HG02678 (cell line): ENCODE measurements at regions not wholly inside any gene's neighbourhood (a gene's known extent, or its start where the extent isn't known, plus 50 kb on each side); places are given as distances from the start of the nearest gene placed in this dataset.
"Not testable (repeated sequence)": the region's sequence is repeated elsewhere in the genome, so short reads cannot be mapped to it uniquely, and the experiment has no call there.

Experiments used
- ATAC-seq: cut with Tn5 transposase; IDR thresholded peaks from one replicate; pipeline ENCODE4 v1.9.1; 2021; ENCODE audit warnings: mild to moderate bottlenecking, moderate library complexity; ENCODE audit not compliant: unreplicated experiment

GRCh38 chr7:68707159-68707558 lies 891.1 kb upstream of the AUTS2 start:
- ATAC-seq = no peak

DNA sequence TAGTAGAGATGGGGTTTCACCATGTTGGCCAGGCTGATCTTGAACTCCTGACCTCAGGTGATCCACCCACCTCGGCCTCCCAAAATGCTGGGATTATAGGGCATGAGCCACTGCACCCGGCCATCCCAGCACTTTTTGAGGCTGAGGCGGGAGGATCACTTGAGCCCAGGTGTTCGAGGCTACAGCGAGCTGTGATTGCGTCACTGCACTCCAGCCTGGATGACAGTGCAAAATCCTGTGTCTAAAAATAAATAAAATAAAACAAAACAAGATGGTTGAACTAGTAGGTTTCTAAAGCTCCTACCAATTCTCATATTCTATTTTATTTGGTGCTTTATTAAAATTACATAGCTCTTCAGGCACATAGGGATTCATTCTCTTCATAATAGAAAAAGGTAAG lies 890.3 kb upstream of the AUTS2 start:
- no peak for ATAC-seq

DNA sequence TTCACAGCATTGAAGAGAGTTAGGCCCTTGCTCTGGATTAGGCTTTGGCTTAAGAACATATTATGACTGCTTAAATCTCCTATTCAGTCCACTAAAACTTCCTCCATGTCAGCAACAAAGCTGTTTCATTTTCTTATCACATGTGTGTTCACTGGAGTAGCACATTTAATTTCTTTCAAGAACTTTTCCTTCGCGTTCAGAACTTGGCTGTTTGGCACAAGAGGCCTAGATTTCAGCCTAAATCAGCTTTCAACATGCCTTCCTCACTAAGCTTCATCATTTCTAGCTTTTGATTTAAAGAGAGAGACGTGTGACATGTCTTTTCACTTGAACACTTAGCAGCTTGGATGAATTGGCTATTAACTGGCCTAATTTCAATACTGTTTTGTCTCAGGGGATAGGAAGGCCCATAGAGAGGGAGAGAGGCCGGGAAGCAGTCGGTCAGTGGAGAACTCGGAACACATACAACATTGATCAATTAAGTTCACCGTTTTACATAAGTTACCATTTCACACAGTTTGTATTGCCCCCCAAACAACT lies 885.2 kb upstream of the AUTS2 start:
- no peak for ATAC-seq

GRCh38 chr7:68714135-68714534 lies 884.1 kb upstream of the AUTS2 start:
- ATAC-seq = not testable (repeated sequence)

- no peak for ATAC-seq
Measured at GRCh38 chr7:68715907-68716306, 882.4 kb upstream of the AUTS2 start.

GRCh38 chr7:68717176-68717575 lies 881.1 kb upstream of the AUTS2 start:
- ATAC-seq = no peak

- no peak for ATAC-seq
Measured at GRCh38 chr7:68718097-68718551, 880.2 kb upstream of the AUTS2 start.

DNA sequence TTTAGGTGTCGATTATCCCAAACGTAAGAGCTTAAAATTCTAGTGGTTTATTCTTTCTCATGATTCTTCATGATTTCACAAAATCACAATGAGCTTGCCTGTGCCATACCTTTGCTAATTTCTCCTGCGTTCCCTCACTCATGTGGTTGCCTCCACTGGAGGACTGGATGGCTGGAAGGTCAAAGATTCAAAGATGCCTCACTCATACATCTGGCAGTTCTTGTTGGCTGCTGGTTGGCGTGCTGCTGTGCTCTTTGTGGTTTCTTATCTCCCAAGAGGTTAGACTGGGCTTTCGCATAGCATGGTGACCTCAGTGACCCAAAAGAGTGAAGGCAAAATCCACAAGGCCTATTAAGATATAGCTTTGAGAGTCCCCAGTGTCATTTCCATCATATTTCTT lies 877.6 kb upstream of the AUTS2 start:
- no peak for ATAC-seq

DNA sequence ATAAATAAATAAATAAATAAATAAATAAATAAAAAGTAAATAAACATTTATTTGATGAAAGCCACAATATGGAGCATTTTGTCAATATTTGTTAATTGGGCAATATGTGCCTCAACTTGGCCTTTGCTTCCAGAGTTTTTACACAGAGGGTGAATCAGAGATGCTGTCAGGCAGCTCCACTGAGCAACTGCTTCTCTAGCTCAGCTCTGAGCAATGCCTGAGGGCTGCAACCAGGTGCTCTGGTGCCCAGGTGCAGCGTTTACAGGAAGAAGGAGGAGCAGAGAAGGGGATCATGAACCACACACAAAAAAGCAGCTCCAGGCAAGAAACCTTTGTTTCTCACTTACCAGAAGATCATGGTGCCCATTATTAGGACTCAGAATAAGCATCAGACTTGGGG lies 876.2 kb upstream of the AUTS2 start:
- ATAC-seq = no peak

- ATAC-seq = no peak
Measured at GRCh38 chr7:68724965-68725364, 873.3 kb upstream of the AUTS2 start.

- no peak for ATAC-seq
Measured at GRCh38 chr7:68725843-68726785, 872.2 kb upstream of the AUTS2 start.

GRCh38 chr7:68728720-68729119 lies 869.6 kb upstream of the AUTS2 start:
- not testable (repeated sequence) for ATAC-seq

GRCh38 chr7:68729371-68729770 lies 868.9 kb upstream of the AUTS2 start:
- no peak for ATAC-seq

- ATAC-seq = no peak
Measured at GRCh38 chr7:68730194-68730593, 868.1 kb upstream of the AUTS2 start.

DNA sequence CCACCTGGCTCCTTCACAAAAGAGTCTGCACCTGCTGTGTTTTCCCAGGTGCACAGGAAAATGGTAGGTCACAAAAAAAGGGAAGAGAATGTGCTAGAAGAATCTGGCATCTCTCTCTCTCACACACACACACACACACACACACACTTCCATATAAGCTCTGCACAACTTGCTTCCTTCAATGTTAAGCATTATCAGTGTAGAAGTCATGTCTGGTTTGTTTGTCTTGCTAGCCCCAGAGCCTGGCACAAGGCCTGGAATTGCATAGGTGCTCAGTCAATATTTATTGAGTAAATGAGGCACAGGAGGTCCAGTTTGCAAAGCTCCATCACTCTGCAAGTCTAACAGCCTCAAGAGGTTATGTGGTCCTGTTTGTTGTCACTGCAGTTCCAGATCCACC lies 867.3 kb upstream of the AUTS2 start:
- ATAC-seq = no peak

- ATAC-seq = no peak
Measured at GRCh38 chr7:68733219-68734153, 864.8 kb upstream of the AUTS2 start.

GRCh38 chr7:68734431-68734830 lies 863.8 kb upstream of the AUTS2 start:
- no peak for ATAC-seq

DNA sequence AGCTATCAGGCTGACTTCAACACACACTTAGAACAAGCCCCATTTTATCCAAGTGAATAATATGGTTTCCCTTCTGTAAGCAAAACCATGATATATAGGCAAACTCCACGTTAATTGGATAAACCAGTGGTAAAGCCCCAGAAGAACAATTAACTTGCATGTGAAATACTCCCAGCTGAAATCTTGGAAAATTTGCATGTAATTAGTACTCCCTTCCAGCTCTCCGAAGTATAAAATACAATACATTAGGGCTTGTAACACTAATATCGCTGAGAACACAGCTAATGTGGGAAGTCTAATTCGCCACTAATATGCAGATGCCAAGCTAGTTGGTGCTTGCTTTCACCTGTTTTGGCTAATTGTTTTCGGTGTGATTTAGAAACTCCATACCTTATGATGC lies 859.0 kb upstream of the AUTS2 start:
- ATAC-seq = no peak

- no peak for ATAC-seq
Measured at GRCh38 chr7:68744036-68744435, 854.2 kb upstream of the AUTS2 start.

- ATAC-seq = no peak
Measured at GRCh38 chr7:68748934-68749900, 849.1 kb upstream of the AUTS2 start.
